ENCODE measurements at regions not wholly inside any gene's neighbourhood (a gene's known extent, or its start where the extent isn't known, plus 50 kb on each side); places are given as distances from the start of the nearest gene placed in this dataset.

DNA sequence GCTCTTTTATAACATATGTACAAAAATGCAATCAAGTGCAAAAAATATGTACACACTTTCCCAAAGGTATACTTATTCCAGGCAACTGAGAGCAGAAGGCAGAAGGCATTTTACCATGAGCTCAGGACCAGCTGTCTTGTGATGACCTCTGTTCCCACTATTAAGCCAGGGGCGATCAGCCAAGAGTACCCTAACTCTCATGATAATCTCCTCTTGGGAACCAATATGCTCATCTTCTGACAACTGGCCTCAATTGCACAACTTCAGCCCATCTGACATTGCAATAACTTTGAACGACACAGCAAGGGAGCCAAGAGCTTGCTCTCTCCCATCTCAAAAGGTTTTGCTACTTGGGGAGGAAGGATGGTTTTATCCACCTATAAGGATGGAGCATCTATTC lies 471.9 kb downstream of the HS3ST3B1 start:
- Histone ChIP-seq H3K4me2 (ENCODE audit: low read length) (no peak overlapping the region), H3K9ac (ENCODE audit: low read length) (no peak overlapping the region), H3K9me2 (ENCODE audit: insufficient read depth) (no peaks in the 10 kb centered on the region), H3K27ac (ENCODE audit: low read depth, low read length) (no peak overlapping the region), H3K4me3 (replicated peaks in 1 of 2; ENCODE audit: low read depth in 1 of 2, low read length in 2 of 2) (no peak overlapping the region), H3K4me1 (ENCODE audit: control insufficient read depth in 1 of 2, insufficient read depth in 2 of 2, low read length in 2 of 2) (no peaks in the 10 kb centered on the region), H3K36me3 (ENCODE audit: control insufficient read depth in 1 of 2, insufficient read depth in 2 of 2, low read length in 2 of 2) (no peaks in the 10 kb centered on the region), H3K9me3 (ENCODE audit: control insufficient read depth in 1 of 2, insufficient read depth in 1 of 2, low read depth in 1 of 2, low read length in 2 of 2) (peaks cover 5 to 10% of the 10 kb centered on the region in 2 experiments; a peak in 1 of 4 replicates), H4K20me1 (ENCODE audit: insufficient read depth) (no peaks in the 10 kb centered on the region), H3K27me3 (ENCODE audit: insufficient read depth, low read length) (no peaks in the 10 kb centered on the region), H2AFZ (ENCODE audit: low read depth, low read length, poor library complexity, severe bottlenecking) (no peak overlapping the region), H3K79me2 (ENCODE audit: insufficient read depth, low read length) (no peaks in the 10 kb centered on the region)
- ATAC-seq (no peak), DNase-seq (ENCODE audit: low read depth, low spot score) (no peak)
- TF ChIP-seq EZH2phosphoT487 (IDR thresholded peaks at IDR 0.05; ENCODE audit: borderline replicate concordance), result no peak
- ChIA-PET RAD21 (ENCODE audit: low non-redundant PET in 1 of 2, low total read pairs in 2 of 2, uncharacterized antibody in 2 of 2, unreplicated experiment in 2 of 2) (no interaction called here), POLR2A (no interaction called here), CTCF (no interaction called here)
- BruUV-seq (replicated peaks), result no TSS peak
- intact Hi-C loops (cut with micrococcal nuclease), result no loop called here

DNA sequence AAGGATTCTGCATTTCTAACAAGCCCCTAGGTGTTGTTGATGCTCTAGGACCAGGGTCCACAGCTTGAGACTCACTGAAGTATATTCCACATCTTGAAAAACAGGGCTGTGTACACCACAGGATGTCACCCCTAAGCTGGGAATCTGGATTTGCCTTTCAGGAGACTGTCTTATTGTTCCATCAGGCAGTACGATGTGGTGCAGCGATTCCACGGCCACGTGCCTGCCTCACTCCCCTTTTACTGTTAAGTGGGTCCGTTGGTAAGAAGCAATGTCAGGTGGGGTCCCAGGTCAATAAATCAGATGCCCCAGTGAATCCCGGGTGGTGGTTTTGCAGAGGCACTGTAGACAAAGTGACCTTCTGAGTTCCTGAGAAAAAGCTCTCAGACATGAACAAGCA lies 470.7 kb downstream of the HS3ST3B1 start:
- H3K79me2 ChIP-seq (ENCODE audit: insufficient read depth, low read length), result no peaks in the 10 kb centered on the region
- no TSS peak for BruUV-seq (replicated peaks)

More for the DNA sequence above, 470.7 kb downstream of the HS3ST3B1 start:
- H3K9ac ChIP-seq (ENCODE audit: low read length), result no peak overlapping the region
- no peak for TF ChIP-seq CBX3 (IDR thresholded peaks at IDR 0.05; ENCODE audit: low read depth)
- TF ChIP-seq, protein P1, sequence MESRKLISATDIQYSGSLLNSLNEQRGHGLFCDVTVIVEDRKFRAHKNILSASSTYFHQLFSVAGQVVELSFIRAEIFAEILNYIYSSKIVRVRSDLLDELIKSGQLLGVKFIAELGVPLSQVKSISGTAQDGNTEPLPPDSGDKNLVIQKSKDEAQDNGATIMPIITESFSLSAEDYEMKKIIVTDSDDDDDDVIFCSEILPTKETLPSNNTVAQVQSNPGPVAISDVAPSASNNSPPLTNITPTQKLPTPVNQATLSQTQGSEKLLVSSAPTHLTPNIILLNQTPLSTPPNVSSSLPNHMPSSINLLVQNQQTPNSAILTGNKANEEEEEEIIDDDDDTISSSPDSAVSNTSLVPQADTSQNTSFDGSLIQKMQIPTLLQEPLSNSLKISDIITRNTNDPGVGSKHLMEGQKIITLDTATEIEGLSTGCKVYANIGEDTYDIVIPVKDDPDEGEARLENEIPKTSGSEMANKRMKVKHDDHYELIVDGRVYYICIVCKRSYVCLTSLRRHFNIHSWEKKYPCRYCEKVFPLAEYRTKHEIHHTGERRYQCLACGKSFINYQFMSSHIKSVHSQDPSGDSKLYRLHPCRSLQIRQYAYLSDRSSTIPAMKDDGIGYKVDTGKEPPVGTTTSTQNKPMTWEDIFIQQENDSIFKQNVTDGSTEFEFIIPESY (IDR thresholded peaks at IDR 0.05; ENCODE audit: extremely low read depth, insufficient replicate concordance, low read length), result no peak
- no peak for TF ChIP-seq EZH2 (IDR thresholded peaks at IDR 0.05)
- no peak for TF ChIP-seq YY1 (IDR thresholded peaks at IDR 0.05; ENCODE audit: extremely low read depth, insufficient replicate concordance, low read depth, low read length)
- peaks cover 5 to 10% of the 10 kb centered on the region in 2 experiments; a peak in 1 of 4 replicates for H3K9me3 ChIP-seq (ENCODE audit: control insufficient read depth in 1 of 2, insufficient read depth in 1 of 2, low read depth in 1 of 2, low read length in 2 of 2)
- no peaks in the 10 kb centered on the region for H3K36me3 ChIP-seq (ENCODE audit: control insufficient read depth in 1 of 2, insufficient read depth in 2 of 2, low read length in 2 of 2)
- DNase-seq (ENCODE audit: low read depth, low spot score), result no peak
- intact Hi-C loops (cut with micrococcal nuclease), result no loop called here
- H3K9me2 ChIP-seq (ENCODE audit: insufficient read depth), result no peaks in the 10 kb centered on the region
- H2AFZ ChIP-seq (ENCODE audit: low read depth, low read length, poor library complexity, severe bottlenecking), result no peak overlapping the region
- no peaks in the 10 kb centered on the region for H3K4me1 ChIP-seq (ENCODE audit: control insufficient read depth in 1 of 2, insufficient read depth in 2 of 2, low read length in 2 of 2)
- H4K20me1 ChIP-seq (ENCODE audit: insufficient read depth), result no peaks in the 10 kb centered on the region
- RAD21 ChIA-PET (ENCODE audit: low non-redundant PET in 1 of 2, low total read pairs in 2 of 2, uncharacterized antibody in 2 of 2, unreplicated experiment in 2 of 2), result no interaction called here
- POLR2A ChIA-PET, result no interaction called here
- H3K4me3 ChIP-seq (replicated peaks in 1 of 2; ENCODE audit: low read depth in 1 of 2, low read length in 2 of 2), result no peak overlapping the region
- CTCF ChIA-PET, result no interaction called here
- ATAC-seq, result no peak
- H3K4me2 ChIP-seq (ENCODE audit: low read length), result no peak overlapping the region
- no peaks in the 10 kb centered on the region for H3K27me3 ChIP-seq (ENCODE audit: insufficient read depth, low read length)
- H3K27ac ChIP-seq (ENCODE audit: low read depth, low read length), result no peak overlapping the region
